Hepatocyte (in vitro differentiated cells): ENCODE measurements at regions not wholly inside any gene's neighbourhood (a gene's known extent, or its start where the extent isn't known, plus 50 kb on each side); places are given as distances from the start of the nearest gene placed in this dataset.

Experiments
- CTCF ChIP-seq: fragments of 200-600 bp; sonication (generic); IDR thresholded peaks from 2 replicates; pipeline ENCODE4 v1.5.1; 2016; ENCODE audit warnings: antibody characterized with exemption, mild to moderate bottlenecking; ENCODE audit not compliant: poor library complexity
- EZH2phosphoT487 ChIP-seq: fragments of 200-600 bp; sonication (generic); IDR thresholded peaks from one replicate; pipeline ENCODE4 v1.6.1; 2018; ENCODE audit warnings: antibody characterized with exemption, mild to moderate bottlenecking, low read depth, moderate library complexity; ENCODE audit not compliant: unreplicated experiment, severe bottlenecking

- TF ChIP-seq CTCF (no peak), EZH2phosphoT487 (no peak)
These were observed 61.5 kb upstream of the PRR16 start for GRCh38 chr5:120402606-120403005.
